MCF 10A (cell line): ENCODE measurements at regions not wholly inside any gene's neighbourhood (a gene's known extent, or its start where the extent isn't known, plus 50 kb on each side); places are given as distances from the start of the nearest gene placed in this dataset.

Source experiments
- BruUV-seq: library from RNA; stranded (reverse); fragments of 400-500 nt; replicated peaks from 2 replicates; lab custom pipeline; 2021; lab: Mats Ljungman, UMichigan
- CTCF ChIA-PET: fragments of 300-600 bp; sonication (Branson Sonifier 250); formaldehyde crosslinking; extraction: SDS; loops from one replicate; lab custom pipeline; 2021; ENCODE audit warnings: antibody characterized with exemption, inconsistent platforms; lab: Yijun Ruan, JAX
- POLR2A ChIA-PET: fragments of 300-600, 350-650 bp; sonication (Branson Sonifier 250); formaldehyde crosslinking; extraction: SDS; loops from one replicate; lab custom pipeline; 2020; ENCODE audit warnings: antibody characterized with exemption, inconsistent platforms; lab: Yijun Ruan, JAX
- DNase-seq: peaks from one replicate; pipeline ENCODE4 v3.0.0-alpha.2; 2018; ENCODE audit not compliant: unreplicated experiment
- H3K27ac Mint-ChIP-seq: one replicate; pipeline ENCODE4 v1.8.0; 2022; ENCODE audit warnings: mild to moderate bottlenecking, low read depth, mixed read lengths; ENCODE audit not compliant: unreplicated experiment
- H3K27me3 Mint-ChIP-seq: one replicate; pipeline ENCODE4 v1.8.0; 2022; ENCODE audit warnings: mixed read lengths; ENCODE audit not compliant: insufficient read depth, unreplicated experiment
- H3K36me3 Mint-ChIP-seq: one replicate; pipeline ENCODE4 v1.8.0; 2022; ENCODE audit warnings: mild to moderate bottlenecking, moderate library complexity, mixed read lengths; ENCODE audit not compliant: insufficient read depth, unreplicated experiment
- H3K4me1 Mint-ChIP-seq: one replicate; pipeline ENCODE4 v1.8.0; 2022; ENCODE audit warnings: mixed read lengths; ENCODE audit not compliant: insufficient read depth, unreplicated experiment
- H3K4me3 Mint-ChIP-seq: one replicate; pipeline ENCODE4 v1.8.0; 2022; ENCODE audit warnings: mild to moderate bottlenecking, moderate library complexity, mixed read lengths; ENCODE audit not compliant: unreplicated experiment
- H3K9me3 Mint-ChIP-seq: one replicate; pipeline ENCODE4 v1.8.0; 2022; ENCODE audit warnings: mixed read lengths; ENCODE audit not compliant: unreplicated experiment
- intact Hi-C: fragments of 100-400 bp; cut with micrococcal nuclease; formaldehyde crosslinking; loops from 2 replicates; pipeline ENCODE4 v1.14.1; 2022
- TF ChIP-seq, protein P1 (sequence below): fragments of 200-600 bp; IDR thresholded peaks from one replicate; pipeline ENCODE4 v1.8.0; 2022; ENCODE audit warnings: antibody characterized with exemption, mild to moderate bottlenecking; ENCODE audit not compliant: unreplicated experiment

DNA sequence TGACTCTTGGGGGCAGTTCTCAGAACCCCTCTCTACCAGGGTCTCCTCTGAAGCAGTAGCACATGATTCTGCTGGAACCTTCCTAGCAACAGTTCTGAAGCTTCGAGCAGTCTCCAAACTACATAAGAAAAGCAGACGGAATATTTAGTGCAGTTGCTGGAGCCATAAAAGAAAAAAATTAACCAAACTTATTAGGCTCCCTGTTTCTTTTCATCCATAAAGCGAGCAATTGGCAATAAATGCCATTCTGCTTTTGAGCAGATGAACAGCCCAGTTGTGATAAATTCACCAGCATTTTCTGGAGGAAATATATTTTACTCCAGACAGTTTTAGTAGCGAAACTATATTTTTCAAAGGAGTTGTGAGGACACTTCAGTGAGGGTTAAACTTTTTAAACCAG is 250.1 kb upstream of the BOD1L1 start:
- POLR2A ChIA-PET = no interaction called here
- Mint-ChIP-seq H3K27ac (no peak overlapping the region), H3K4me1 (no peaks in the 10 kb centered on the region), H3K27me3 (no peaks in the 10 kb centered on the region), H3K9me3 (no peaks in the 10 kb centered on the region), H3K36me3 (no peaks in the 10 kb centered on the region), H3K4me3 (no peak overlapping the region)
- TF ChIP-seq, protein P1, sequence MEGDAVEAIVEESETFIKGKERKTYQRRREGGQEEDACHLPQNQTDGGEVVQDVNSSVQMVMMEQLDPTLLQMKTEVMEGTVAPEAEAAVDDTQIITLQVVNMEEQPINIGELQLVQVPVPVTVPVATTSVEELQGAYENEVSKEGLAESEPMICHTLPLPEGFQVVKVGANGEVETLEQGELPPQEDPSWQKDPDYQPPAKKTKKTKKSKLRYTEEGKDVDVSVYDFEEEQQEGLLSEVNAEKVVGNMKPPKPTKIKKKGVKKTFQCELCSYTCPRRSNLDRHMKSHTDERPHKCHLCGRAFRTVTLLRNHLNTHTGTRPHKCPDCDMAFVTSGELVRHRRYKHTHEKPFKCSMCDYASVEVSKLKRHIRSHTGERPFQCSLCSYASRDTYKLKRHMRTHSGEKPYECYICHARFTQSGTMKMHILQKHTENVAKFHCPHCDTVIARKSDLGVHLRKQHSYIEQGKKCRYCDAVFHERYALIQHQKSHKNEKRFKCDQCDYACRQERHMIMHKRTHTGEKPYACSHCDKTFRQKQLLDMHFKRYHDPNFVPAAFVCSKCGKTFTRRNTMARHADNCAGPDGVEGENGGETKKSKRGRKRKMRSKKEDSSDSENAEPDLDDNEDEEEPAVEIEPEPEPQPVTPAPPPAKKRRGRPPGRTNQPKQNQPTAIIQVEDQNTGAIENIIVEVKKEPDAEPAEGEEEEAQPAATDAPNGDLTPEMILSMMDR = no peak
- CTCF ChIA-PET = no interaction called here
- no TSS peak for BruUV-seq
- no peak for DNase-seq
- intact Hi-C loops = no loop called here

DNA sequence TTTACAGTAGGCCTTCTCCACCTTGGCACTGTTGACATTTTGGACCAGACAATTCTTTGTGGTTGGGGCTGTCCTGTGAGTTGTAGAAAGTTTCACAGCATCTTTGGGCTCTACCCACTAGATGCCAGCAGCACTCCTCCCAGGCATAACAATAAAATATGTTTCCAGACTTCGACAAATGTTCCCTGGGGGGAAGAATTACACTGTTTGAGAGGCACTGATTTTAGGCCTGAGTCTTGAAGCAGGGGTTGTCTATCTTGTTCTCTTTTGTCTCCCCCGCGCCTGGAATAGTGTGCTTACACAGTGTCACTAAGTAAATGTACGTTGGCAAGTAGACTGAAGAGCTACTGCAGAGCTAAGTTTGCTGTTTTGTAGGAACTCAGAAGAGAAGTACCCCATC is 254.4 kb upstream of the BOD1L1 start:
- no TSS peak for BruUV-seq
- Mint-ChIP-seq H3K9me3 (no peaks in the 10 kb centered on the region), H3K4me3 (no peak overlapping the region), H3K27me3 (no peaks in the 10 kb centered on the region), H3K36me3 (no peaks in the 10 kb centered on the region), H3K4me1 (no peaks in the 10 kb centered on the region), H3K27ac (no peak overlapping the region)
- CTCF ChIA-PET = interaction anchor here (1.1 to 1.6 kb wide), 2 partner anchors 208 to 227 kb away, joined by 3 to 4 read pairs; no protein-coding TSS in a partner anchor
- TF ChIP-seq, protein P1 = no peak
- intact Hi-C loops = no loop called here
- POLR2A ChIA-PET = no interaction called here
- no peak for DNase-seq

DNA sequence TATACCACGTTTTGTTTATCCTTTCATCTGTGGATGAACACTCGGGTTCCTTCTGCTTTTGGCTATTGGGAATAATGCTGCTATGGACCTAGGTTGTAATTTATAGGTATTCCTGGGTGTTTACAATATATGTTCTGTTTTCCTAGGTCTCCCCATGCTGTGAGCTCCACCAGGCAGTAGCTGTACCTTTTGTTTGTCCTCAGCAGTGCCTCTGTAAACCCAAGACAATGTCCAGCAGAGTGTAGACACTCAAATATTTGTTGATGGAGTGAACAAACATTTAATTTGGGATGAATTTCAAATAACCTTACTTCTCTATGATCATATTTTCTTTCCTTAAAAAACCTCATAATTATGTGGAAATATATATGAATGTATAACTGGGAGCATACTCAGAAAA is 259.5 kb upstream of the BOD1L1 start:
- CTCF ChIA-PET = no interaction called here
- intact Hi-C loops = no loop called here
- Mint-ChIP-seq H3K36me3 (no peaks in the 10 kb centered on the region), H3K9me3 (no peaks in the 10 kb centered on the region), H3K4me3 (no peak overlapping the region), H3K27me3 (no peaks in the 10 kb centered on the region), H3K4me1 (peaks cover 28% of the 10 kb centered on the region), H3K27ac (no peak overlapping the region)
- BruUV-seq = no TSS peak
- TF ChIP-seq, protein P1 = no peak
- POLR2A ChIA-PET = interaction anchor here (0.7 kb wide), 1 partner anchor 48 kb away, joined by 3 read pairs; no protein-coding TSS in a partner anchor
- no peak for DNase-seq

- intact Hi-C loops = no loop called here
- ChIA-PET POLR2A (interaction anchor here (0.7 to 1.7 kb wide), 5 partner anchors 19 to 1116 kb away, joined by 3 read pairs; no protein-coding TSS in a partner anchor), CTCF (interaction anchor here (0.6 to 1.0 kb wide), 2 partner anchors 366 to 522 kb away, joined by 4 read pairs; no protein-coding TSS in a partner anchor)
- no peak overlapping the region for H3K4me3 Mint-ChIP-seq
- DNase-seq = peak; percentile 83
- H3K27me3 Mint-ChIP-seq = no peaks in the 10 kb centered on the region
- no peak overlapping the region for H3K27ac Mint-ChIP-seq
- BruUV-seq = no TSS peak
- TF ChIP-seq, protein P1 = no peak
- H3K9me3 Mint-ChIP-seq = no peaks in the 10 kb centered on the region
- H3K36me3 Mint-ChIP-seq = no peaks in the 10 kb centered on the region
- peaks cover 38% of the 10 kb centered on the region for H3K4me1 Mint-ChIP-seq
Observed at GRCh38 chr4:13888112-13888511, 260.6 kb upstream of the BOD1L1 start.
